B cell (primary cell): ENCODE measurements at regions not wholly inside any gene's neighbourhood (a gene's known extent, or its start where the extent isn't known, plus 50 kb on each side); places are given as distances from the start of the nearest gene placed in this dataset.
"Not testable (repeated sequence)": the region's sequence is repeated elsewhere in the genome, so short reads cannot be mapped to it uniquely, and the experiment has no call there.

Experiments used
- ATAC-seq: fragments of 200-7000 bp; cut with Tn5 transposase; one replicate; pipeline ENCODE4 v1.10.0; 2021; ENCODE audit warnings: low read depth, mild to moderate bottlenecking, moderate number of reproducible peaks, moderate library complexity
- CTCF ChIA-PET: fragments of 350-600 bp; sonication (Branson Sonifier 250); formaldehyde crosslinking; loops from one replicate; lab custom pipeline; 2021; ENCODE audit warnings: antibody characterized with exemption, inconsistent platforms; lab: Charles Lee
- POLR2A ChIA-PET: fragments of 350-600 bp; sonication (Branson Sonifier 250); formaldehyde crosslinking; loops from one replicate; lab custom pipeline; 2021; ENCODE audit warnings: antibody characterized with exemption; lab: Charles Lee
- DNase-seq: peaks from one replicate; pipeline ENCODE4 v3.0.0; 2013
- H2AFZ ChIP-seq: 2 replicates; pipeline ENCODE4 v1.6.1; 2012; ENCODE audit warnings: mild to moderate bottlenecking, low read depth, low read length; ENCODE audit not compliant: insufficient read depth, poor library complexity, severe bottlenecking
- H3K27ac ChIP-seq, 2 donors: 1 replicate in 1 of 2; 2 replicates in 1 of 2; pipeline ENCODE4 v1.5.1; 2012 to 2013; ENCODE audit warnings: low read length in 2 of 2, mild to moderate bottlenecking in 2 of 2, moderate library complexity in 1 of 2
- H3K27me3 ChIP-seq, 4 experiments: fragments of 200-600 bp in 1 of 4; sonication (generic) in 1 of 4; replicated peaks in 1 of 4; 1 replicate in 2 of 4; 2 replicates in 2 of 4; pipeline versions ENCODE4 v1.6.1 to v1.7.0; 2013 to 2016; ENCODE audit warnings: low read length in 3 of 4, mild to moderate bottlenecking in 2 of 4, mixed read lengths in 1 of 4, moderate library complexity in 1 of 4; ENCODE audit not compliant: insufficient read depth in 4 of 4, control insufficient read depth in 3 of 4; ENCODE audit errors: control extremely low read depth in 1 of 4
- H3K36me3 ChIP-seq, 2 experiments: replicated peaks in 1 of 2; 1 replicate in 1 of 2; 2 replicates in 1 of 2; pipeline versions ENCODE4 v1.6.1 to v1.7.1; 2013; ENCODE audit warnings: low read length in 1 of 2; ENCODE audit not compliant: insufficient read depth in 2 of 2, control insufficient read depth in 1 of 2; ENCODE audit errors: control extremely low read depth in 1 of 2, extremely low read depth in 1 of 2
- H3K4me1 ChIP-seq, 2 donors: fragments of 200-600 bp in 1 of 2; sonication (generic) in 1 of 2; 1 replicate in 1 of 2; 2 replicates in 1 of 2; pipeline versions ENCODE4 v1.5.1 to v1.6.1; 2013 to 2017; ENCODE audit warnings: low read length in 2 of 2; ENCODE audit not compliant: control insufficient read depth in 2 of 2, insufficient read depth in 2 of 2
- H3K4me2 ChIP-seq: replicated peaks from 2 replicates; pipeline ENCODE3; 2012; ENCODE audit warnings: mild to moderate bottlenecking, low read depth, low read length; ENCODE audit not compliant: poor library complexity, severe bottlenecking
- H3K4me3 ChIP-seq, 5 experiments: fragments of 200-600 bp in 1 of 5; sonication (generic) in 1 of 5; 1 replicate in 3 of 5; 2 replicates in 2 of 5; pipeline versions ENCODE4 v1.5.1 to v1.7.0; 2011 to 2016; ENCODE audit warnings: low read length in 4 of 5, mild to moderate bottlenecking in 4 of 5, low read depth in 2 of 5, control low read depth in 1 of 5, moderate library complexity in 1 of 5; ENCODE audit not compliant: insufficient read depth in 1 of 5; ENCODE audit errors: control extremely low read depth in 1 of 5, extremely low read depth in 1 of 5
- H3K79me2 ChIP-seq: fragments of 200-600 bp; sonication (generic); one replicate; pipeline ENCODE4 v1.6.0; 2016; ENCODE audit warnings: low read length; ENCODE audit not compliant: control insufficient read depth, insufficient read depth
- H3K9ac ChIP-seq: fragments of 200-600 bp; sonication (generic); 2 replicates; pipeline ENCODE4 v1.6.1; 2017; ENCODE audit warnings: mild to moderate bottlenecking, low read length, moderate library complexity
- H3K9me3 ChIP-seq, 3 donors: one replicate each; pipeline versions ENCODE4 v1.6.1 to v1.7.1; 2013; ENCODE audit warnings: low read length in 2 of 3; ENCODE audit not compliant: control insufficient read depth in 2 of 3, insufficient read depth in 1 of 3; ENCODE audit errors: control extremely low read depth in 1 of 3
- H4K20me1 ChIP-seq: 2 replicates; pipeline ENCODE4 v1.6.0; 2012; ENCODE audit warnings: mild to moderate bottlenecking, low read length; ENCODE audit not compliant: insufficient read depth, control insufficient read depth, poor library complexity, severe bottlenecking
- H3K27ac Mint-ChIP-seq: one replicate; pipeline ENCODE4 v1.8.0; 2021; ENCODE audit warnings: mixed read lengths
- H3K27me3 Mint-ChIP-seq: one replicate; pipeline ENCODE4 v1.8.0; 2021; ENCODE audit warnings: mixed read lengths
- H3K4me1 Mint-ChIP-seq: one replicate; pipeline ENCODE4 v1.8.0; 2021; ENCODE audit warnings: mixed read lengths
- H3K4me3 Mint-ChIP-seq: one replicate; pipeline ENCODE4 v1.8.0; 2021; ENCODE audit warnings: mixed read lengths
- H3K9me3 Mint-ChIP-seq: one replicate; pipeline ENCODE4 v1.8.0; 2022; ENCODE audit warnings: mixed read lengths; ENCODE audit not compliant: insufficient read depth
- CTCF ChIP-seq: fragments of 200-600 bp; IDR thresholded peaks from one replicate; pipeline ENCODE4 v1.8.0; 2022; ENCODE audit warnings: antibody characterized with exemption, mild to moderate bottlenecking
- EZH2 ChIP-seq: IDR thresholded peaks from 2 replicates; pipeline ENCODE4 v1.6.1; 2012; ENCODE audit warnings: borderline replicate concordance, low read depth, mild to moderate bottlenecking, moderate library complexity, low read length; ENCODE audit not compliant: insufficient read depth, poor library complexity, severe bottlenecking
- WGBS: methylation state at CpG from one replicate; pipeline ENCODE4 v1.1.5; 2013; ENCODE audit warnings: missing lambda C conversion rate; ENCODE audit not compliant: insufficient coverage; 5-methylcytosine and 5-hydroxymethylcytosine counted together
- intact Hi-C: fragments of 100-400 bp; cut with micrococcal nuclease; formaldehyde crosslinking; loops from one replicate; pipeline ENCODE4 v1.10.0; 2022

- TF ChIP-seq EZH2, result no peak
- no peak for TF ChIP-seq CTCF
- Histone ChIP-seq H3K9ac (no peak overlapping the region), H3K27ac (no peak overlapping the region), H2AFZ (no peak overlapping the region), H4K20me1 (no peaks in the 10 kb centered on the region), H3K27me3 (no peaks in the 10 kb centered on the region), H3K4me1 (no peaks in the 10 kb centered on the region), H3K4me2 (no peak overlapping the region), H3K9me3 (no peaks in the 10 kb centered on the region), H3K36me3 (no peaks in the 10 kb centered on the region), H3K79me2 (no peaks in the 10 kb centered on the region), H3K4me3 (no peak overlapping the region)
- intact Hi-C loops, result no loop called here
- H3K9me3 Mint-ChIP-seq, result peaks cover 2% of the 10 kb centered on the region
- ChIA-PET POLR2A (no interaction called here), CTCF (no interaction called here)
- no peaks in the 10 kb centered on the region for H3K4me1 Mint-ChIP-seq
- H3K4me3 Mint-ChIP-seq, result no peak overlapping the region
- no peaks in the 10 kb centered on the region for H3K27me3 Mint-ChIP-seq
- WGBS, result 100% methylated on average over 1 of the region's 4 CpGs
- ATAC-seq, result no peak
- DNase-seq, result no peak
- no peak overlapping the region for H3K27ac Mint-ChIP-seq
Measured at GRCh38 chr4:16411501-16412085, 185.3 kb upstream of the TAPT1 start.

GRCh38 chr4:16393216-16393615 lies 166.9 kb upstream of the TAPT1 start:
- H3K27me3 Mint-ChIP-seq, H3K27me3 ChIP-seq, H2AFZ ChIP-seq, H3K4me3 ChIP-seq, H3K79me2 ChIP-seq, H3K9me3 ChIP-seq, H3K4me2 ChIP-seq, CTCF ChIA-PET, H3K27ac ChIP-seq, H3K4me3 Mint-ChIP-seq, intact Hi-C loops, H3K4me1 Mint-ChIP-seq, H3K9me3 Mint-ChIP-seq, ATAC-seq, H3K9ac ChIP-seq, H4K20me1 ChIP-seq, POLR2A ChIA-PET, H3K27ac Mint-ChIP-seq, DNase-seq, H3K36me3 ChIP-seq, H3K4me1 ChIP-seq: not testable (repeated sequence)
- no CpG with 5 or more reads among the region's 32 CpGs for WGBS
